ENCODE measurements at regions not wholly inside any gene's neighbourhood (a gene's known extent, or its start where the extent isn't known, plus 50 kb on each side); places are given as distances from the start of the nearest gene placed in this dataset.

DNA sequence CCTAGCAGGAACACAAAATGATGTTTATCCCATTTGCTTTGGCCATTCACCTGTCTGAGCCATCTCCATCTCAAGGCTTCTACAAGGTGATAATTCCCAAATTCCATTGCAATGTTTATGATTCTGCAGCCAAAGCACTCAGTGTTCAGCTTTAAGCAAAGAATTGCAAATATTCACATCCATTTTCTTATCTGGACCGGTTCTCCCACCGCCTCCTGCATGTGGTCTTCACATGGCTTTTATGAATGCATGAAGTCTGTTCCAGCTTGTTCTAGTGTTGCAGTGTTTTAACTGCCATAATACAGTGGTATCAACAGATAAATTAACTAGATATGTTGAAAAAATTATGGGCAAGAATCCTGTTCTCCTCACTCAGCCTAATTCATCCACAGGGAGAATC lies 443.0 kb upstream of the KLF4 start:
- DNase-seq: no peak

DNA sequence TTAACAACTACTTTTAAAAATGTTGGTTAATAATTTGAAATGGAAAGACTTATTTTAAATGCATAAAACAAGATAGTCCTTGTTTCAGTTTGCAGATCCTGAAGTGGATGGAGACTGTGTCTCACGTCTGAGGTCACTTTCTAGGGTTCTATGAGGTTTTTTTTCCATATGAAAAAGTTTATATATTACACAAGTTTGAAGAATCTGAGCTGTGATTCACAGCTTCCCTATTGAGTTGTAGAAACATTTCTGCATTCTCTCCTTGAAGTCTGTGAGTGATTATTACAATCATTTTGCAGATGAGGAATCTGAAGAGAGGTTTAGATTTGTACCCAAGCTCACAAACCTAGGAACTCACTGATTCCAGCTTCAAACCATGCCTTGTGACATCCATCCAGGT lies 442.5 kb upstream of the KLF4 start:
- DNase-seq: no peak

DNA sequence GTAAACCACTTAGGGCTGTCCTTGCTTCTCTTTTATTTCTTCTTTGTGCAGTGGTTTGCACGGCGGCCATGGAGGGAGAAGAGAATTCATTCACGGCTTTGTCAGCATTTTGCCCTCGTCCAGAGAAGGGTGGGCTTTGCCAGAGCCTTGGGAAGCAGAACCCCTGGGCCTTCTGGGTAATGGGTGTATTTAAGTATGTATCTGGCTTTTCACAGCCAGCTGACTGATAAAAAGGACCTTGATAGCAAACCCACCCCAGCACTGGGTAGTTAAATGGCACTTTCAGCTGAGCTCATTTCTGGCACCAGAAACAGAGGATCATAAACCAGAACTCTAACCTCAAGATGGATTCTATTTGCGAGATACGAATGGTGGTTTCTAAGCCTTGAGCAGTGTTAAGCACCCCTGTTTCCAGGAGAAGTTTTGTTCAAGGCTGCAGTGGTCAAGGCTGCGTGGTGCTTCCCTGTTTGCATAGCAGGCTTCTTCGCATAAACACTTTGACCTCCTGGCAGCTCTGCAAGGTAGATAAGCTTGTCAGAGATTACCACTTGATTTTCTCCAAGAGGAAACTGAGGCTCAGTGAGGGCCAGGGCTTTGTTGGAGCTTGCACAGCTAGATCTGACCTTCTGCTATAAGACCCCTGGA lies 441.6 kb upstream of the KLF4 start:
- DNase-seq: no peak

DNA sequence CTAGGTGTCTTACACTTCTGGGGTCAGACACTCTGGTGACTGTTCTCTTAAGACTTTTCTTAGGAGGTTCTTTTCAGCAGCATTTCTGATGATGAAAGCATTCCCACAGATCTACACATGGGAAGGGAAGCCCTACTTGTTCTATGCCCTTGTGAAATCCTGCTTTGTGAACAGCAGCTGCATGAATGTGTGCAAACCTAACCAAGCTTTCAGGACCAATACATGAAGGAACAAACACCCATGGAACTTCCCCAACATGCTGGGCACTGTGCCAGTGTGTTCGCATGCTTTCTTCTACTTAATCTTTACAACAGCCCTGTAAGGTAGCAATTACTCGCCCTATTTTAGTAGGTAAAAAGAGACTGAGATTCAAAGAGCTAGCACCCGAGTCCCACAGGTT lies 439.9 kb upstream of the KLF4 start:
- DNase-seq: no peak

DNA sequence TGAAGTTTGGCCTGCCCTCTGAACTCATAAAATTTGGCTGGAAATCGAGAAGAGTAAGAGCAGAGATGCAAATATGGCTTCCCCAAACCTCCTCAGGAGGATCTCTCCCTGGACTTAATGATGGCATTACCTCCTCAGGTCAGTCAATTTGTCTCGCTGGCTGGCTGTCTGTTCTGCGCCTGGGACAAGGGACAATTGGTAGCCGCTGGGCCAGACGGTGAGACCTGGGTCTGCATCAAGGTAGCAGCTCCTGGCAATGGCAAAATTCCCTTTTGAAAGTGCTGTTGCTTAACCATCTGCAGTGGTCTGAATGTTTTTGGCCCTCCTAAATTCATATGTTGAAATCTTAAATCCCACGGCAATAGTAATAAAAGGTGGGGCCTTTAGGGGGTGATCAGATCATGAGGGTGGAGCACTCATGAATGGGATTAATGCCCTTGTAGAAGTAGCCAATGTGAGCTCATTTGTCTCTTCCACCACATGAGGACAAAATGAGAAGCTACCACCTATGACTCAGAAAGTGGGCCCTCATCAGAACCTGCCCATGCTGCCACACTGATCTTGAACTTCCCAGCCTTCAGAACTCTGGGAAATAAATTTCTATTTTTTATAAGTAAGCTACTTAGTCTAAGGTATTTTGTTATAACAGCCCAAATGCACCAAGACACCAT lies 439.3 kb upstream of the KLF4 start:
- DNase-seq: no peak

DNA sequence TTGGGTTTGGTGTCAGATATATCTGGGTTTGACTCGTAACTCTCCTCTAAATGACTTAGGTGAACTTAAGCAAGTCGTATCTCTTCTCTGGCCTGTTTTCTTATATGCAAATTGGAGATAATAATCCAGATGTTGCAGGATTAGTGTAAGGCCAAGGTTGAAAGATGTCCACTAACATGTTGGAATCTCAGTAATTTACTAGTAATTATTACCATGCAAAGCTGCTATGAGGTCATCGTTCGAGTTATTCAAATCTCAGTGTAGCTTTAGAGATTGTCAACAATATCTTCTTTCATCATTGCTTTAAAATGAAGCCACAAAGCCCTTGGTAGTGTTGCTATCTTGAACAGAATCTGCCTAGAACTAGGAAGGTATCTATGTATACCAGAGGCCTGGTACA lies 437.7 kb upstream of the KLF4 start:
- DNase-seq: no peak

DNA sequence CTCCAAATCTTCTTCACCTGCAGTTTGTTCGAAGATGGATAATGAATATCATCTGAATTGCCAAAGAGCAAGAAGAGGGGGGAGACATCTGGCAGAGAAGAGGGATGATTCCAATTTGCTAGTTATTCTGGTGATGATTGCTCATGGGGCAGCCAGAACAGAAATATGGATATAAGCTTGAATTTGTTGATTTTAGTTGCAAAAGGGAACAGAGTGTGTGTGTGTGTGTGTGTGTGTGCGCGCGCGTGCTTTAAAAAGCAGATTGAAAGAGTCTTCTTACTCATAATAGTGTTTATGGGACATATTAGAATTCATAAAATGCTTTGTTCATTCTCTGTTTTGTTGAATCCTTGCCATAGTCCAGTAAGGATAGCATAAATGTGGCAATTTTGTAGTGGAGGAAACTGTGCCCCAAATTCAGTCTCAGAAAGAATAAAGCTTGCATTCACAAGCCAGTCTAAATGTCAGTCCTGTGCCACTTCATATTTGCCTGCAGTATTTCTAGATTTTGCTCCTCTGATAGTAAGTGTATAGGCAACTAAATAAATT lies 436.3 kb upstream of the KLF4 start:
- DNase-seq: no peak

DNA sequence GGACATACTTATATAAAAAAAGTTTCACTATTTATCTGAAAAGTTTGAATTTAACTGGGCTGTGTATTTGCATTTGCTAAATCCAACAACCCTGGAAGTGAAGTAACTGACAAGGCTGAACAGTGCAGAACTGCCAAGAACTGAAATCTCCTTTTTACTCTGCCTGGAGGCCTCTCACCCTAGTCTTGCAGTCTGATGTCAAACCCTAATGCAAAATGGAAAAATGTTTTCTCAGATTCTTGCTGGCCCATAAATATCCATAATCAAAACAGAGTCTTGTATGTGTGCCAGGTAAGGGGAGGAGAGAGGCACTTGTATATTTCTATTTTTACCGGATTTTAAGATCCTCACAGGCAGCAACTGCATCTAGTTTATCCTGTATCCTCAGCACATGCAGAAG lies 432.7 kb upstream of the KLF4 start:
- DNase-seq: no peak

DNA sequence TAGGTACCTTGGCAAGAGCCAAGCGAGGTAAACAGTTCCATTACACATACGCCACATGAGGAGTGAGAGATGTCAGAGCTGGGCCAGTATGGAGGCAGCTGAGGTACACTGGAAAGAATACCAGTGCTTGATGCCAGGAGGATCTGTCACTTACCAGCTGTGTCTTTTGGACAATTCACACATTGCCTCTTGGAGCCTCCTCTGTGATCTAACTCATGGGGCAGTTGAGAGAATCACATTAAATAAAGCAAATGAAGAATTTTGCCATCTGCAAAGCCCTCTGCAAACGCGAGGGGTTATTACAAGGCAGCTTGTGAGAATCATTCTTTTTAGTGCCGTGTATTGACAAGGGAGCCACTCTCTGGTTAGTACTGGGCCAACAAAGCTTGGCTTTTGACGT lies 429.7 kb upstream of the KLF4 start:
- no peak for DNase-seq

DNA sequence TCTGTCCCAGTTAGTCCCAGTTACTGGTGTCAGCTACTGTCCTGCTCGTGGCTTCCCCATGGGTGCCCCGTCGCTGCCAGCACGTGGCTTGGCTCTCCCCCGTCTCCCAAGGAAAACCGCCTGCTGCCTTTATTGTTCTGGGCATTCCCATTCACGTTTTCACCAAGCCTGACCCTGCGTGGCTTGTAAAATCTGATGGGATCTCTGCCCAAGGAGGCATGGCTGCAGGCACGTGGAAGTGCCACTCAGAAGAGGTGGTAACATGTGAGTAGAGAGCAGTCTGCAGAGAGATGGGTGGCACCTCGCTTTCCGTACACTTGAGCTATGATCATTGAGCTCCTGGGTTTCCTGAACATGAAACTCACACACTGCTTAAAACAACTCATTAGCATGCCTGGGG lies 429.2 kb upstream of the KLF4 start:
- DNase-seq: no peak

DNA sequence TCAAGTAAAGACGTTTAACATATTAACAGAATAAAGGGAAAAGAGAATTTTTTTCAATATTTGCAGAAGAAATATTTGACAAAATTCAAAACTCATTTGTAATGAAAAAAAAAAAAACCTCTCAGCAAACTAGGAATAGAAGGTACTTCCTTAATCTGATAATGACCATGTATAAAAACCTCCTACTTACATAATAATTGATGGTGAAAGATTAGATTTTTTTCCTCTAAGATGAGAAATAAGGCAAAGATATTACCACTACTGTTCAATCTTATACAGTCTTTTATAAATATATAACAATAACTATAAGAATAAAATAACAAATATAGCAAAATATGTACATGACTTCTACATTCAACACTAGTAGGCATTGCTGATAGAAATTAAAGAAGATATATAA lies 424.6 kb upstream of the KLF4 start:
- DNase-seq: no peak

DNA sequence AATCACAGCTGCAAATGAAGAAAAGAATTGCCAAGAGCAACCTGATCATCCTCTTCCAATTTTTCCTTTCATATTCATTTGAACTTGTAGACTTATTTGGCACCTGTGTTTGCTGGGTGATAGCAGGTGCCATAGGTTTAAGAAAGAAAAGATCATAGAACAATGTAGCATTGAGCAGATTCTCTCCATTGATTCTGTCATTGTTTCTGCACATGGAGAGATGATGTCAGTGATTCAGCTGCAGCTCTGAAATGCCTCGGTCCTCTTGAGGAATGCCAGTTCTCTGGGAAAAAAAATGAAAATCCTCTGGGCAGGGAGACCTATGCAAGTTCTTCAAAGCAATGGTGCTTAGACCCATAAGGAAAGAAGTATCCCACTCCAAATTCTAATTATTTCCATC lies 418.1 kb upstream of the KLF4 start:
- no peak for DNase-seq

DNA sequence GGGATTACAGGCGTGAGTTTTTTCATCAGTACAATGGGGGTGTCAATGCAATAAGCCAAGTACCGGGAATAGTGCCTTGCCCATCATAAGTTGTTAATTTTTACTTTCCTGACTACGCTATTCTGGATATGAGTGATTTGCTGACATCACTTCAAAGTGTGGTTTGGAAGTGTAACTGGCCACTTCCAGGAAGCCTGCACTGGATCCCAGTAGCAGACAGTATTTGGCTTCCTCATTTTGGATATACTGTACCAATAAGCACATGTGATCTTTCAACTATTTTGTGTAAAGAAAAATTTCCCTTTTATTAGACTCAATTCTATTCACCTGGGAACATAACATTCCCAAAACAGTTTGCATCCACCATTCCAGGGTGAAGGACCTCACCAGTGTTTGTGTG lies 417.7 kb upstream of the KLF4 start:
- no peak for DNase-seq

DNA sequence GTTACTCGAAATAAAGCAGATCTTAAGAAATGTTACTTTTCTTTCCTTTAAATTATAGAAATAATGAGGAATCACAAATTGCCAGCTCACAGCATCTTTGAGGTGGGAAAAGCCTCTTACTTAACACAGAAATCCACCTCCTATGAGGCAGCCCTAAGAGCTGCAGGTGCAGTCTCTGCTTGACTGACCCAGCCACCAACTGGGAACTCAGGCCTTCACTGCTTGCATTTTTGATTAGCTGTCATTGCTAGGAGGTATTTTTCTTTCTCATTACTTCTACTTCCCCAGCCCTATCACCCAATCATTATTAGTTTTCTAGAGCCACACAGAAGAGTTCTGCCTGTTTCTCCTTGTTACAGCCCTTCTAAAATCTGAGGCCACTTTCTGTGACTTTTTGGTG lies 416.5 kb upstream of the KLF4 start:
- no peak for DNase-seq

DNA sequence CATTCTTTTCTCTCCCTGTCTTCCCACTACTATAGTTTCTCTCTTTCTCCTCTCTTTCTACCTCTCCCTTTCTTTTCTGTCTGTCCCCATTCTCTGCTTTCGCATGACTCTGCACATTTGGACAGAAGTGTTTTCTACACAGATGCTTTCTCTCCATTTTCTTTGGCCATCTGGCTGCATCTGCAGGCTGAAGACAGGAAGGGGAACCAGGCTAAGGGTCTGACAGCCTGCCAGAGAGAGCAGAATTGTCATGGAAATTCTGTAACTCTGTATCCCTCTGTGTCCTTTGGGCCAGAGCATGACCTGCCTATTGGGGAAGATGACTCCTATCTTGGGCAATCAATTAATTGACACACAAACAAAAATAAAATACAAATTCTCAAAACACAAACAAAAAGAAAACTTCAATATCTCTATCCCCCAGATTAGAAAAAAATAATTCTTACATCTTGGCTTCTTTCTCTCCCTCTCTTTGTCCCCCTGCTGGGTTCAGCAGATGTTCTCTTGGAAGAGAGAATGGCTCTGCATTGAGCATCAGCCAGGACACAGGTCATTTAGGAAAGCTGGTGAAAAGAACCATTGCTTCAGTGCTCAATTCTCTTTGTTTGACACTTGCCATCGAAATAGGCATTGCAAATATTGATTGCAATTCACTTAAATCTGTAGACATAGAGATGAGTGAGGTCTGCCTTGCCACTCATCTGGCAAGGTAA lies 415.9 kb upstream of the KLF4 start:
- DNase-seq: no peak

DNA sequence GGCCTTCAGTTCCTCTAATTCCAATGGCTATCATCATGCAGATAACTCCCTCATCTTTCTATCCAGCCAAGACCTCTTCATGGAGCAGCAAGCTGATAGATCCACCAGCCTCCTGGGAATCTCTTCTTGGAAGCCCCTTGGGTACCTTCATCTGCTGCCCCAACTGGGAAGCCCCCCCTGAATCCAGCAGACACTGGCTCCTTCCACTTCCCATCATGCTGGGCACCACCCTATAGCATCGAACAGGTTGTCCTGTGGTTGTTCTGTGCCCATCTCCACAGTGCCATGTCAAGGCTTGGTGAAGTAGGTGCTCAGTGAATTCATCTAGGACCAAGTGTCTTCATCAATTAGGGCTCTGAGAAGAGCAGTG lies 410.4 kb upstream of the KLF4 start:
- no peak for DNase-seq

DNA sequence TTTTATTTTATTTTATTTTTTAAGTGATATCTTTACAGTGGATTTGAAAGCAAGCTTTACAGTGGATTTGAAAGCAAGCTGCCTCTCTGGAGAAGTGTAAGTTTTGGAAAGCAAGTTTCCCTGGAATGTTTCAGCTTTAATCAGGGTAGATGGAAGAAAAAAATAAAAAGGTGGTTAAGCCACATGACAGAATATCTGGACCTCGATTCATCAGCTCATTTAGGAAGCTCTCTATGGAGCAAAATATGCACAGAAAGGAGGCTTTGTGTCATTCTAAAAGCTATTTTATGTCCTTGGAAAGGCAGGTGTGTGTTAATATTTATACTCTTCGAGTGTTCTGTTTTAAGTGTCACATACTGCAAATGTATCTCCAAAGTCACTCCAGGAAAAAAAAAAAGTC lies 409.2 kb upstream of the KLF4 start:
- no peak for DNase-seq

DNA sequence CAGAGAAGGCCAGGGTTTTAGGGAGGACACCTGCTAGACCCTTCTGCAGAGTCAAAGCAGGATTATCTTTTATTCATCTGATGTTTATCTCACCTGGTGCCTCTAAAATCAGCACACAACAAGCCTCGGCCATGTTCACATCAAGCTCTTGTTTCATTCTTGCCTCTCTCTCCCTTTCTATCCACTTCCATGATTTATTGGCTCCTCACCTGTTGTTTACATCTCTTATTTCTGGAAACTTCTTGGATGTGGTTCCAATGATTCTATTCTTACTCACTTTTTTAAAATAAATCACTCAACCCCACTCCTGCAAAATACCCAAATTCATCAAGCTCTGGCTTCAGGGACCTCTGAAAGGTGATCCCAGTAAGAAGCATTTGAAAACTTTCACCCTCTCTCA lies 407.0 kb upstream of the KLF4 start:
- DNase-seq: no peak

DNA sequence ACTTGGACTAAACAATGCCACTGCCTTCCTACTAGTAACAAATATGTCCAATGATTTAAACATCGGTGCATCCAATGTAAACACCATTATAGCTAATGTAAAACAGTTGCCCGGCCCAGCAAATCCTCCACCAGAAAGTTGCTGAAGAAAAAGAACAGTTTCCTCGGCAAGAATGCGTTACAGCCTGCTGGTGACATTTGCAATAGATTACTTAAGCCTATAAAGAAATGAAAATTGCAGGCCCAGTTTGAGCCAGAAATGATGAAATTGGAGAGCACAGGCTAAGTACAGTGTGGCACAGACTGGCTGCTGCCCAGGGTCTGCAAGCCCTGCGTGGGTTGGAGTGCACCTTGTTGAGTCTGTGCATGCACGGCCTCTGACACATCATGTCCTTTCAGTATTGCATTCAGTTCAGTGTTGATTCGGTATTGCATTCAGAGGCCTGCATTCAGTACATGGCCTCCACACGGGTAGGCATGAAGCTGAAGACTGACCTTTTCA lies 406.0 kb upstream of the KLF4 start:
- no peak for DNase-seq

DNA sequence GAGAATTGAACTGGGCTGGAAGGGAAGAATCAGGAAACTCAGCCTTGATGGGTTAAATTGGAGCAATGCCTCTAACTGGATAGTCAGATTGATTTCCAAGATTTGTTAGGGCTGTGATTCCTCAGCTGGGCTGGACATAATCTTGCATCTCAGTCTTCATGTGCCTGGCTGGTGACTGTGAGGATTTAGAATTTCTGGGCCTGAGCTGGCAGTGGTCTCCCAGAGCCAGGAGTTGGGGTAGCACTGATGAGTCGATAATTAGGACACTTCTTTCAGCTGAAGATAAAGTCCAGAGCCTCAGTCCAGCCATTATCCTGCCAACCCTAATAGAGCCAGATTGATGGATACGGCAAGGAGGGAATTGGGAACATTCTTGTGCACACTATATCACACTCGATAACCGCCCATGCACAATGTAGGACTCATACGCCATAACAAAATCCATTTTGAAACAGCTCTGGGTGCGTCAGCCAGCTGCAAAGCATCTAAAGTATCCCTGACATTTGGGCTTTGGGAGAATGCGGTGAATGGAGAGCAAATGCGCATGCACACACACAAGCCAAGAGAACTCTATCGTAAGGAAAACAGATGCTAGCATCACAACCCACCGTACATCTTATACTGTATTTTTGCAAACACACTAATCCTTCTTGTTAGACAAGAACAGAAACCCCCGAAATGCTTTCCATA lies 405.1 kb upstream of the KLF4 start:
- DNase-seq: no peak

DNA sequence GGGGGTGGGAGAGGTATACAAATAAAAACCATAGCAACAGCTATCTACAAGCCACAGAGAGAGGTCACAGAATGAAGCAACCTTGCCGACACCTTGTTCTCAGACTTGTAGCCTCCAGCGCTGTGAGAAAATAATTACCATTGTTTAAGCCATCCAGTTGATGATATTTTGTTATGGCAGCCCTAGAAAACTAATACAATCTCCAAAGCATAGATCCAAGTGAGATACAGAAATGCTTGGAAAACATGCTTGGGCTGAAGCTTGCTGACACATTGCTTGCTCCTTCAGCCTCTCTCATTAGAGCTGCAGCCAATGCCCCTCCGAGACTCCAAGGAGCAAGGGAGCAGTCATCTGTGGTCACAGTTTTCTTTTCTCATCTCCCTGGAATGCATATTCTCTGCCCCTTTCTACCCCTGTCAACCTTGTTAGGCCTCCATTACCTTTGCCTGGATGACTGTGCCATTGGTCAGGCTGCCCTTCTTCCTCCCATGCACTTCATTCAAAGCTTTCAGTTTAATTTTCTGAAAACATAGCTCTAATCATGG lies 401.4 kb upstream of the KLF4 start:
- DNase-seq: no peak

DNA sequence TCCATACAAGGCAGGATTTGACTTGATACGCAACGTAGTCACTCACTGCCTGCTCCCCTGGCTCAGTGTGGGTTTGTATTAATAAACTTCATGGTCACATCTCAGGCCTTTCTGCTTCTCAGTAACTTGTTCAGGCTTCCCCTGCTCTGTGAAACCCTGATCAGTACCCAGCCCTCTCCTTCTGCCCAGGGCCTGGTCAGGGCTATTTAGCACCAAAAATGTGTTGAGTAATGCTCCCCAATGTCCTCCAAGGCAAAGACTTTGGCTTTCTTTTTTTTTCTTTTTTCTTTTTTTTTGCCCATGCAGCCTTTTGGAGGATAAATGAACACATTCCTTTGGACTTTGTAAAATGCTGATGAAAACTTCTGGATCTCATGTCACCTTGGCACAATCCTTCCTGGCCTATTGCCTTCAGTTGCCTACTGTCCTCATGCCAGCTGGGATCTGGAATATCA lies 399.2 kb upstream of the KLF4 start:
- no peak for DNase-seq

DNA sequence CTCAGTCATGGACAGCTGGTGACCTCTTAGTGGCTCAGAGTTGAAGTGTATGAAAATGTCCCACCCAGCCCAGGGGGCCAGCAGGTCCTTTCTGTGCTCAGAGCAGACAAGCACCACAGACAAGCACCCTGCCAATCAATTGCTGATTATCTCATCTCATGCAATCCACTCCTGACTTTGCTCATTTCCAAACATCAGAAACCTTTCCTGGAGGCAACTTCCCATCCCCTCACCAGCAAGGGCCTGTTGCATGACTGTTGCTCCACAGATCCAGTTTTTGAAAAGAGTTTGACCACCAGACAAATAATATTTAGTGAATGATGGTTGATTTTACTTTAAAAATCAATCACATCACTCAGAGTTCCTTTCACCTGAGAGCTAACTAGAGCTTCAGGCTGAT lies 397.3 kb upstream of the KLF4 start:
- no peak for DNase-seq
